ENCODE measurements at regions not wholly inside any gene's neighbourhood (a gene's known extent, or its start where the extent isn't known, plus 50 kb on each side); places are given as distances from the start of the nearest gene placed in this dataset.
"Not testable (repeated sequence)": the region's sequence is repeated elsewhere in the genome, so short reads cannot be mapped to it uniquely, and the experiment has no call there.

- no peak for DNase-seq (ENCODE audit: low read depth)
Measured at GRCh38 chr13:86425170-86425815, 626.1 kb upstream of the SLITRK6 start.

GRCh38 chr13:86426437-86426836 is 627.2 kb upstream of the SLITRK6 start:
- DNase-seq (ENCODE audit: low read depth), result no peak

GRCh38 chr13:86429756-86430155 is 630.5 kb upstream of the SLITRK6 start:
- no peak for DNase-seq (ENCODE audit: low read depth)

- no peak for DNase-seq (ENCODE audit: low read depth)
Measured at GRCh38 chr13:86438034-86438433, 638.8 kb upstream of the SLITRK6 start.

- no peak for DNase-seq (ENCODE audit: low read depth)
Measured at GRCh38 chr13:86445206-86445605, 646.0 kb upstream of the SLITRK6 start.

- no peak for DNase-seq (ENCODE audit: low read depth)
Measured at GRCh38 chr13:86445672-86446071, 646.5 kb upstream of the SLITRK6 start.

GRCh38 chr13:86446311-86446710 is 647.1 kb upstream of the SLITRK6 start:
- DNase-seq (ENCODE audit: low read depth), result no peak

- no peak for DNase-seq (ENCODE audit: low read depth)
Measured at GRCh38 chr13:86447479-86447878, 648.3 kb upstream of the SLITRK6 start.

GRCh38 chr13:86462011-86462410 is 662.8 kb upstream of the SLITRK6 start:
- DNase-seq (ENCODE audit: low read depth), result no peak

GRCh38 chr13:86464193-86464592 is 665.0 kb upstream of the SLITRK6 start:
- DNase-seq (ENCODE audit: low read depth), result no peak

GRCh38 chr13:86474971-86475370 is 675.8 kb upstream of the SLITRK6 start:
- DNase-seq (ENCODE audit: low read depth), result no peak

GRCh38 chr13:86476656-86477055 is 677.4 kb upstream of the SLITRK6 start:
- DNase-seq (ENCODE audit: low read depth), result no peak

- no peak for DNase-seq (ENCODE audit: low read depth)
Measured at GRCh38 chr13:86486582-86486981, 687.4 kb upstream of the SLITRK6 start.

- no peak for DNase-seq (ENCODE audit: low read depth)
Measured at GRCh38 chr13:86491121-86491520, 691.9 kb upstream of the SLITRK6 start.

- DNase-seq (ENCODE audit: low read depth), result not testable (repeated sequence)
Measured at GRCh38 chr13:86501931-86502330, 702.7 kb upstream of the SLITRK6 start.

- peak; percentile 2 for DNase-seq (ENCODE audit: low read depth)
Measured at GRCh38 chr13:86510792-86511191, 711.6 kb upstream of the SLITRK6 start.

GRCh38 chr13:86541461-86541860 is 742.2 kb upstream of the SLITRK6 start:
- DNase-seq (ENCODE audit: low read depth), result no peak

- DNase-seq (ENCODE audit: low read depth), result no peak
Measured at GRCh38 chr13:86554066-86554465, 754.8 kb upstream of the SLITRK6 start.

GRCh38 chr13:86559901-86560300 is 760.7 kb upstream of the SLITRK6 start:
- peak; percentile 27 for DNase-seq (ENCODE audit: low read depth)

GRCh38 chr13:86562866-86563265 is 763.6 kb upstream of the SLITRK6 start:
- peak; percentile 54 for DNase-seq (ENCODE audit: low read depth)

- peak; percentile 79 for DNase-seq (ENCODE audit: low read depth)
Measured at GRCh38 chr13:86563308-86563707, 764.1 kb upstream of the SLITRK6 start.

GRCh38 chr13:86567119-86567518 is 767.9 kb upstream of the SLITRK6 start:
- peak; percentile 30 for DNase-seq (ENCODE audit: low read depth)

- DNase-seq (ENCODE audit: low read depth), result no peak
Measured at GRCh38 chr13:86569119-86569518, 769.9 kb upstream of the SLITRK6 start.

GRCh38 chr13:86569974-86570373 is 770.8 kb upstream of the SLITRK6 start:
- no peak for DNase-seq (ENCODE audit: low read depth)

Data from RPMI7951 (cell line).